Activated CD4-positive, alpha-beta T cell treated with anti-CD3 and anti-CD28 coated beads for 36 hours (primary cell): ENCODE measurements at regions not wholly inside any gene's neighbourhood (a gene's known extent, or its start where the extent isn't known, plus 50 kb on each side); places are given as distances from the start of the nearest gene placed in this dataset.

Experiments used
- ATAC-seq: fragments of 200-7000 bp; cut with Tn5 transposase; one replicate; pipeline ENCODE4 v1.10.0; 2021; ENCODE audit warnings: mild to moderate bottlenecking, moderate library complexity
- CTCF ChIA-PET: fragments of 350-600 bp; sonication (Branson Sonifier 250); formaldehyde crosslinking; loops from one replicate; lab custom pipeline; 2021; ENCODE audit warnings: antibody characterized with exemption; lab: Charles Lee
- POLR2A ChIA-PET: fragments of 350-600 bp; sonication (Branson Sonifier 250); formaldehyde crosslinking; loops from one replicate; lab custom pipeline; 2021; ENCODE audit warnings: antibody characterized with exemption, inconsistent platforms; lab: Charles Lee
- DNase-seq: peaks from one replicate; pipeline ENCODE4 v3.0.0-alpha.2; 2020
- H3K27ac Mint-ChIP-seq: one replicate; pipeline ENCODE4 v1.8.0; 2021; ENCODE audit warnings: mixed read lengths
- H3K27me3 Mint-ChIP-seq: one replicate; pipeline ENCODE4 v1.8.0; 2021; ENCODE audit warnings: mixed read lengths
- H3K36me3 Mint-ChIP-seq: one replicate; pipeline ENCODE4 v1.8.0; 2021; ENCODE audit warnings: low read depth, mixed read lengths
- H3K4me1 Mint-ChIP-seq: one replicate; pipeline ENCODE4 v1.8.0; 2021; ENCODE audit warnings: mixed read lengths
- H3K4me3 Mint-ChIP-seq: one replicate; pipeline ENCODE4 v1.8.0; 2021; ENCODE audit warnings: mild to moderate bottlenecking, moderate library complexity, mixed read lengths
- H3K9me3 Mint-ChIP-seq: one replicate; pipeline ENCODE4 v1.8.0; 2021; ENCODE audit warnings: low read depth, mixed read lengths
- intact Hi-C, 2 experiments: fragments of 100-400 bp; cut with DNase I in 1 of 2; cut with micrococcal nuclease in 1 of 2; formaldehyde crosslinking; loops; one replicate each; pipeline versions ENCODE4 v1.14.2 to v1.15.1; 2022 to 2024; cut with DNase I, micrococcal nuclease

DNA sequence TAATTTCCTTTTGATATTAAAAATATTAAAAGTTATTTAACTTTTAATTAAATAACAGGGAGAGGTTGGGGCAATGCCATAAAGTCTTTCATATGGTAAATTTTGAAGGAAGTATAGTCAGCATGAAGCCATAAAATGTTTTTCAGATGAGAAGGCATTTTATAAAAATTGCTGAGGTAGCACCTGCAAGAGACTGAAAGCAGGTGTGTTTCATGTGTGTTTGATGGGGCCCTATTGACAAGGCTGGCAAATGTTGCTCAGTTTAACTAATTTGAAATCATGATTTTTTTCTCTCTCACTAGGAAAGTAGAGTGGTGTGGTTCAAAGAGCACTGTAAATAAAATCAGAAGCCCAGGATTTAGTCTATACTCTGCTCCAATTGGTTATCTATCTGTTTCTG is 805.8 kb upstream of the C9orf72 start:
- DNase-seq: no peak
- Mint-ChIP-seq H3K27me3 (no peaks in the 10 kb centered on the region), H3K4me3 (no peak overlapping the region), H3K36me3 (no peaks in the 10 kb centered on the region), H3K4me1 (no peaks in the 10 kb centered on the region), H3K27ac (no peak overlapping the region), H3K9me3 (peaks cover 4% of the 10 kb centered on the region)
- CTCF ChIA-PET: no interaction called here
- intact Hi-C loops: no loop called here
- ATAC-seq: no peak
- POLR2A ChIA-PET: no interaction called here

DNA sequence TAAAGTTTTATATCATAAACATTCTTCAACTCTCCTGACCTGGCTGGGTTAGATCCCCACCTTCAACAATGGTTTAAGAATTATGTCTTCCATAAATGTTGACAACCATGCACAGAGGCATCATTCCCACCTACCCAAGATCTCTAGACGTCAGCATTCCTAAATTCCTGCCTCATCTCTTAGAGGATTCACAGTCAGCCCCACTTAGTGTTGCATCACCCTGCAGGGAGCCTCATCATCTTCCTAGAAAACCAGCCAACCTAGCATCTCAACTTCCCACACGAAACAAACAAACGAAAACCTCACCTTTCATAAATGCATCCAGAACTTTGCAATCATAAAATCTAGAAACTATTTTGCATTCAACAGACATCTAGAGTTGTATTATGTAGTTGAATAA is 816.1 kb upstream of the C9orf72 start:
- Mint-ChIP-seq H3K27me3 (no peaks in the 10 kb centered on the region), H3K4me3 (no peak overlapping the region), H3K27ac (no peak overlapping the region), H3K36me3 (no peaks in the 10 kb centered on the region), H3K9me3 (peaks cover 9% of the 10 kb centered on the region), H3K4me1 (no peaks in the 10 kb centered on the region)
- DNase-seq: no peak
- POLR2A ChIA-PET: no interaction called here
- CTCF ChIA-PET: no interaction called here
- no peak for ATAC-seq
- intact Hi-C loops: no loop called here

GRCh38 chr9:28394774-28395173 is 821.5 kb upstream of the C9orf72 start:
- Mint-ChIP-seq H3K27ac (no peak overlapping the region), H3K9me3 (no peaks in the 10 kb centered on the region), H3K4me1 (no peaks in the 10 kb centered on the region), H3K4me3 (no peak overlapping the region), H3K27me3 (no peaks in the 10 kb centered on the region), H3K36me3 (no peaks in the 10 kb centered on the region)
- ATAC-seq: no peak
- DNase-seq: no peak
- CTCF ChIA-PET: no interaction called here
- POLR2A ChIA-PET: no interaction called here
- intact Hi-C loops: no loop called here

DNA sequence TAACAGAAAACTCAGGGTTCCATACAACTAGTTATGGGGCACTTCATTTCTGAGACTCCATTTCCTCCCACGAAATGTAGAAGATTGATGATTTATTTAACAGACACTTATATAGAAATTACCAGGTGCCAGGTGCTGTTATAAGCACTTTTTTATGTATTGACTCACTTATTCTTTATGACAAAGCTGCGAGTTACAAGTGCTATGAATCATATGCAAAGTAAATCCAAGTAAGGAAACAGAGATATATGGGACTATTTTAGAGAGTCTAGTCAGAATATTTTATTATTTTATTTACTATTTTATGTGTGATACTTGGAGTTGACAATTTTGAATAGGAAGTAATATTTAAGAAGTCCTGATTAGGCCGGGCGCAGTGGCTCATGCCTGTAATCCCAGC is 822.8 kb upstream of the C9orf72 start:
- intact Hi-C loops: no loop called here
- Mint-ChIP-seq H3K27me3 (no peaks in the 10 kb centered on the region), H3K4me1 (no peaks in the 10 kb centered on the region), H3K9me3 (no peaks in the 10 kb centered on the region), H3K36me3 (no peaks in the 10 kb centered on the region), H3K4me3 (no peak overlapping the region), H3K27ac (no peak overlapping the region)
- ATAC-seq (no peak), DNase-seq (no peak)
- POLR2A ChIA-PET: no interaction called here
- CTCF ChIA-PET: no interaction called here

DNA sequence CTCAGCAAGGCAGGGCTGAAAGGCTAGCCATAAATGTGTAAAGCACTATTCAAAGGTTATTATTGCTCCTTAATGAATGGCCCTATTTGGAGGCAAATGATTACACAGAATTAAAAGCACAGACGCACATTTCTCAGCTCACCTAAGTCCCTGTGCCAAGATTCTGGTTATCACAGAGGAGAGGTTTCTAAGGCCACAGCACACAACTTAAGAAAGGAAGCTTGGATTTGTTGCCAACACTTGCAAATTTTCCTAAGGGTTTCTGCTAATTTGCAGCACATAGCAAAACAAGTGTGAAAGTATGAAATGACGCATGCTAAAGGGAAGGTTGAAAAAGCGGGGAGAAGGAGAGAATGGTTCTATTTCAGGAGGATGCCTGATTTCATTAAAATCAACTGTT is 834.1 kb upstream of the C9orf72 start:
- CTCF ChIA-PET: no interaction called here
- Mint-ChIP-seq H3K9me3 (no peaks in the 10 kb centered on the region), H3K4me1 (no peaks in the 10 kb centered on the region), H3K27me3 (no peaks in the 10 kb centered on the region), H3K36me3 (no peaks in the 10 kb centered on the region), H3K4me3 (no peak overlapping the region), H3K27ac (no peak overlapping the region)
- POLR2A ChIA-PET: no interaction called here
- no peak for ATAC-seq
- intact Hi-C loops: no loop called here
- no peak for DNase-seq

- Mint-ChIP-seq H3K27ac (no peak overlapping the region), H3K4me3 (no peak overlapping the region), H3K9me3 (no peaks in the 10 kb centered on the region), H3K4me1 (no peaks in the 10 kb centered on the region), H3K36me3 (no peaks in the 10 kb centered on the region), H3K27me3 (no peaks in the 10 kb centered on the region)
- DNase-seq: no peak
- intact Hi-C loops: no loop called here
- ATAC-seq: no peak
- POLR2A ChIA-PET: no interaction called here
- CTCF ChIA-PET: no interaction called here
Measured at GRCh38 chr9:28409919-28410318, 836.6 kb upstream of the C9orf72 start.

- no peaks in the 10 kb centered on the region for H3K4me1 Mint-ChIP-seq
- H3K27me3 Mint-ChIP-seq: no peaks in the 10 kb centered on the region
- H3K27ac Mint-ChIP-seq: no peak overlapping the region
- H3K36me3 Mint-ChIP-seq: no peaks in the 10 kb centered on the region
- no peaks in the 10 kb centered on the region for H3K9me3 Mint-ChIP-seq
- DNase-seq (no peak), ATAC-seq (no peak)
- intact Hi-C loops: no loop called here
- POLR2A ChIA-PET: no interaction called here
- CTCF ChIA-PET: no interaction called here
- no peak overlapping the region for H3K4me3 Mint-ChIP-seq
Measured at GRCh38 chr9:28410411-28410810, 837.1 kb upstream of the C9orf72 start.

- Mint-ChIP-seq H3K4me3 (no peak overlapping the region), H3K4me1 (no peaks in the 10 kb centered on the region), H3K27me3 (no peaks in the 10 kb centered on the region), H3K27ac (no peak overlapping the region), H3K36me3 (no peaks in the 10 kb centered on the region), H3K9me3 (no peaks in the 10 kb centered on the region)
- intact Hi-C loops: no loop called here
- DNase-seq (no peak), ATAC-seq (no peak)
- ChIA-PET CTCF (interaction anchor here (0.7 kb wide), 1 partner anchor 47 kb away, joined by 3 read pairs; no protein-coding TSS in a partner anchor), POLR2A (no interaction called here)
Measured at GRCh38 chr9:28413471-28413870, 840.2 kb upstream of the C9orf72 start.

- H3K36me3 Mint-ChIP-seq: no peaks in the 10 kb centered on the region
- intact Hi-C loops: no loop called here
- no peak overlapping the region for H3K4me3 Mint-ChIP-seq
- no peak for DNase-seq
- no peaks in the 10 kb centered on the region for H3K27me3 Mint-ChIP-seq
- no peak overlapping the region for H3K27ac Mint-ChIP-seq
- no peak for ATAC-seq
- no peaks in the 10 kb centered on the region for H3K4me1 Mint-ChIP-seq
- ChIA-PET POLR2A (no interaction called here), CTCF (interaction anchor here (1.1 kb wide), 1 partner anchor 15 kb away, joined by 3 read pairs; no protein-coding TSS in a partner anchor)
- H3K9me3 Mint-ChIP-seq: no peaks in the 10 kb centered on the region
Measured at GRCh38 chr9:28423255-28423654, 850.0 kb upstream of the C9orf72 start.

DNA sequence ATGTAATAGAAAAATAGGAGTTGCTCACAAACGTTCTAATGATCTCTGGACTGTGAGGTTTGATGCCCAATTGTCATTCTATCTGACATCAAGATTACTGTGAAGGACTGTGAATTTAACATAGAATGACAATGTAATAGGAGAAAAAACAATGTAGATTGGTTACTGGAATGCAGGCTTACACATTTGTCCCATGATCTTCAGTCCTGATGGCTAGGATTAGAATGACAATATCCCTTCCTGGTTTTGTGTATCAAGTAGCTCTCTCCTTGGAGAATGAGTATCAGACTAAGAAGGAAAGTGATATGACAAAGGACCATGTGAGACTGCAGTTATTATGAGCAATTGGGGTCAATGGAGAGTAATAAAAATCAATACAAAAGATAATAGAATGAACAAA is 862.2 kb upstream of the C9orf72 start:
- DNase-seq (no peak), ATAC-seq (no peak)
- intact Hi-C loops: no loop called here
- Mint-ChIP-seq H3K4me1 (no peaks in the 10 kb centered on the region), H3K36me3 (no peaks in the 10 kb centered on the region), H3K27me3 (no peaks in the 10 kb centered on the region), H3K4me3 (no peak overlapping the region), H3K9me3 (peaks cover 11% of the 10 kb centered on the region), H3K27ac (no peak overlapping the region)
- ChIA-PET CTCF (no interaction called here), POLR2A (no interaction called here)

GRCh38 chr9:28439688-28440087 is 866.4 kb upstream of the C9orf72 start:
- DNase-seq (no peak), ATAC-seq (no peak)
- H3K9me3 Mint-ChIP-seq: peaks cover 16% of the 10 kb centered on the region
- no peaks in the 10 kb centered on the region for H3K27me3 Mint-ChIP-seq
- intact Hi-C loops: no loop called here
- no peaks in the 10 kb centered on the region for H3K4me1 Mint-ChIP-seq
- ChIA-PET CTCF (no interaction called here), POLR2A (no interaction called here)
- no peaks in the 10 kb centered on the region for H3K36me3 Mint-ChIP-seq
- no peak overlapping the region for H3K27ac Mint-ChIP-seq
- H3K4me3 Mint-ChIP-seq: no peak overlapping the region

- H3K9me3 Mint-ChIP-seq: peaks cover 7% of the 10 kb centered on the region
- POLR2A ChIA-PET: no interaction called here
- no peak overlapping the region for H3K4me3 Mint-ChIP-seq
- CTCF ChIA-PET: no interaction called here
- no peak for DNase-seq
- H3K36me3 Mint-ChIP-seq: no peaks in the 10 kb centered on the region
- H3K27me3 Mint-ChIP-seq: no peaks in the 10 kb centered on the region
- H3K4me1 Mint-ChIP-seq: no peaks in the 10 kb centered on the region
- ATAC-seq: no peak
- no peak overlapping the region for H3K27ac Mint-ChIP-seq
- intact Hi-C loops: no loop called here
Measured at GRCh38 chr9:28443461-28443860, 870.2 kb upstream of the C9orf72 start.

- Mint-ChIP-seq H3K4me1 (no peaks in the 10 kb centered on the region), H3K9me3 (peaks cover 5% of the 10 kb centered on the region), H3K27ac (no peak overlapping the region), H3K27me3 (no peaks in the 10 kb centered on the region), H3K4me3 (no peak overlapping the region), H3K36me3 (no peaks in the 10 kb centered on the region)
- ChIA-PET CTCF (no interaction called here), POLR2A (no interaction called here)
- intact Hi-C loops: no loop called here
- ATAC-seq (no peak), DNase-seq (no peak)
Measured at GRCh38 chr9:28444637-28445036, 871.4 kb upstream of the C9orf72 start.
